DMS 273 (cell line): ENCODE measurements at regions not wholly inside any gene's neighbourhood (a gene's known extent, or its start where the extent isn't known, plus 50 kb on each side); places are given as distances from the start of the nearest gene placed in this dataset.

Experiments used
- DNase-seq: peaks from one replicate; lab custom pipeline; 2025; ENCODE audit not compliant: unreplicated experiment; lab: John Stamatoyannopoulos, UW

GRCh38 chr18:22839340-22839821 lies 93.7 kb upstream of the RBBP8 start:
- DNase-seq: no peak

GRCh38 chr18:22840606-22841144 lies 92.5 kb upstream of the RBBP8 start:
- peak; percentile 5 for DNase-seq

GRCh38 chr18:22841840-22842239 lies 91.3 kb upstream of the RBBP8 start:
- DNase-seq: no peak

GRCh38 chr18:22844190-22844589 lies 88.9 kb upstream of the RBBP8 start:
- DNase-seq: no peak

GRCh38 chr18:22844628-22845027 lies 88.5 kb upstream of the RBBP8 start:
- DNase-seq: no peak

GRCh38 chr18:22846088-22846683 lies 86.9 kb upstream of the RBBP8 start:
- peak; percentile 58 for DNase-seq

GRCh38 chr18:22846697-22847096 lies 86.4 kb upstream of the RBBP8 start:
- DNase-seq: no peak

GRCh38 chr18:22847392-22847791 lies 85.7 kb upstream of the RBBP8 start:
- DNase-seq: no peak

- no peak for DNase-seq
Measured at GRCh38 chr18:22847867-22848451, 85.2 kb upstream of the RBBP8 start.

- DNase-seq: no peak
Measured at GRCh38 chr18:22848615-22849014, 84.5 kb upstream of the RBBP8 start.

GRCh38 chr18:22856870-22857269 lies 76.3 kb upstream of the RBBP8 start:
- DNase-seq: no peak

- DNase-seq: no peak
Measured at GRCh38 chr18:22858121-22858520, 75.0 kb upstream of the RBBP8 start.

GRCh38 chr18:22860807-22861206 lies 72.3 kb upstream of the RBBP8 start:
- DNase-seq: no peak

- DNase-seq: no peak
Measured at GRCh38 chr18:22865354-22866116, 67.6 kb upstream of the RBBP8 start.

GRCh38 chr18:22868831-22869230 lies 64.3 kb upstream of the RBBP8 start:
- DNase-seq: no peak

GRCh38 chr18:22871809-22872525 lies 61.2 kb upstream of the RBBP8 start:
- DNase-seq: no peak

- no peak for DNase-seq
Measured at GRCh38 chr18:22872900-22873537, 60.1 kb upstream of the RBBP8 start.

- no peak for DNase-seq
Measured at GRCh38 chr18:22879293-22879692, 53.8 kb upstream of the RBBP8 start.

GRCh38 chr18:22882084-22882483 lies 51.0 kb upstream of the RBBP8 start:
- DNase-seq: no peak

- no peak for DNase-seq
Measured at GRCh38 chr18:22883179-22883578, 49.9 kb upstream of the RBBP8 start.
